ENCODE measurements at regions not wholly inside any gene's neighbourhood (a gene's known extent, or its start where the extent isn't known, plus 50 kb on each side); places are given as distances from the start of the nearest gene placed in this dataset.

GRCh38 chr2:46239175-46239846 lies 57.9 kb upstream of the EPAS1 start:
- no peak for DNase-seq

- peak; percentile 40 for DNase-seq
These were observed 57.4 kb upstream of the EPAS1 start for GRCh38 chr2:46239847-46240181.

- no peak for DNase-seq
These were observed 55.9 kb upstream of the EPAS1 start for GRCh38 chr2:46241344-46241743.

- DNase-seq: no peak
These were observed 51.3 kb upstream of the EPAS1 start for GRCh38 chr2:46245869-46246268.

- no peak for DNase-seq
These were observed 50.4 kb upstream of the EPAS1 start for GRCh38 chr2:46246790-46247189.
